Muscle of arm (tissue), 1 donor: ENCODE measurements at regions not wholly inside any gene's neighbourhood (a gene's known extent, or its start where the extent isn't known, plus 50 kb on each side); places are given as distances from the start of the nearest gene placed in this dataset.
A peak's percentile ranks its signal among the peaks of the same experiment; 100 is the strongest.

Experiments
- DNase-seq: peaks from one replicate; pipeline ENCODE4 v3.0.0-alpha.2; 2013

DNA sequence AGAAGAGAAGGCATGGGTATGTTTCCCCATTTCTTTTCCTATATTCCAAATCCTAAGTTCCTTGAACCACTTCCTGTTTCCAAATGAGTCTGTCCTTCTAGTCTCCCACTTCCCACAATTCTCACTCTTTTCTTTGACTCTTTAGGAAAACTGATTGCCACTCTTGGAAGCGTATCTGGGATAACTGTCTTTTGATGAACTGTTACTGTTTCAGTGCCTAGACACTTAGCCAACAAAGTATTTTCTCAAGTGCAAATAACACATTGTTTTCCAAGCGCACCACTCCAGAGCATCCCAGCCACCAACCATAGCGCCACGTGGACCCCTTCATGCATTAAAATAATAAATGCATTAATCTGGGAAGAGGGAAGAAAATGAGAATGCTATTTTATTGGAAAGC, 342.8 kb downstream of the MTX2 start:
- no peak for DNase-seq

DNA sequence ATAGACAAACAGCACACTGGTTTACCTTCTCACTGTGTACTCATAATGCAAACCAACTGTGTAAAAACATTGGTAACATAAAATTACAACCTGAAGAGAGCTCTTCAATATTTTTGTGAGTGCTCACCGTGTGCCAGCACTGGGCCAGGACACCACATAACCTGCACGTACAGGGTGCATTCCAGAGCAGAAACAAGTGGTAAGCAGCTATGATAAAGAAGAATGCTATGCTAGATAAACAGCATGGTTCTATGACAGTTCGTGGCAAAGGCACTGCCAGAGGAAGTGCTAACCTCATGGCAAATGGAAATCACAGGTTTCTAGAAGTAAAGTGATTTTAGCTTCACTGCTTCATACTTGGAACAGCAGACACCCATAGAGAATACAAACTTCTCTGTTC, 343.5 kb downstream of the MTX2 start:
- DNase-seq: no peak

DNA sequence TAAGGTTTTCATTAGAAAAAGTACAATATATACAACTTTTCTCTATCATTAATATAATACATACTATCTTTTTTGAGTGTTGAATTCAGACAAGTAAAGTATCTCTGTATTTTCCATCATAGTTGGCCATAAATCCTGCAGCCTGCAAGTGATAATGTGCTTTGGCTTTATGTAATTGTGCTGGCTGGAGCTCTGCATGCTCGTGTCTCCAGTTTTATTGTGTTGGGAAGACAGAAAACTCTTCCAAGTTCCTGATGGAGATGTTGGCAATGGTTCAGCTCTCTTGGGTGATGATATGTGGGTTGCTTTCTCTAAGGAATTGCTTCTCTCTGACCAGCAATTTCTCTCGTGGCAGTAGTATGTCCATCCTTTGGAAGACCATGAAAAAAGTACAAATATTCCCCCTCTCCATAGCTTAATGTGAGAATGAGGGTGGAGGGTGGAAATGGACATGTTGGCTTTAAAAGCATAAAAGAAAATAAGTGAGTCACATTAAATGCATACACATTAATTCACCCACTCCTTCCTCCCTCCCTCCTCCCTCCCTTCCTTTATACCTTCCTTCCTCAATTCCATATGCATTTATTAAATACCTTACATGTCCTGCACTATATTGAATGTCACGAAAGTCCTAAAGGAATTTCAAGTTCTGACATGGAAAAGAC, 344.2 kb downstream of the MTX2 start:
- DNase-seq: peak; percentile 82

DNA sequence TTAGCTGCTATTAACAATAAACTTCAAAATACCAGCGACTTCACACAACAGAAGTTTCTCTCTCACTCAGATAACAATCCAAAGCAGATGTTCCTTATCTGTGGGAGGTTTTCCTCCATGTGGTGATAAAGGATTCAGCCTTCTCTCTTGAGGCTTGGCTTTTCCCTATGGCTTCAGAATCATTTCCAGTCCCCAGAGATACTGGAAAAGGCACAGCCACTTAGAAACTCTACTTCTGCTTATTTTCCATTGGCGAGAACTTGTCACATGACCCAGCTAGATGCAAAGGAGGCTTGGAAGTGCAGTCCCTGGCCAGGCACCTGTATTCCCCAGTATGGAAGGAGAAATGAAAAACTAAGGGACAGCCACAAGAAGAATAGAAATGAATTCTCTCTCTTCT, 344.8 kb downstream of the MTX2 start:
- DNase-seq: no peak

DNA sequence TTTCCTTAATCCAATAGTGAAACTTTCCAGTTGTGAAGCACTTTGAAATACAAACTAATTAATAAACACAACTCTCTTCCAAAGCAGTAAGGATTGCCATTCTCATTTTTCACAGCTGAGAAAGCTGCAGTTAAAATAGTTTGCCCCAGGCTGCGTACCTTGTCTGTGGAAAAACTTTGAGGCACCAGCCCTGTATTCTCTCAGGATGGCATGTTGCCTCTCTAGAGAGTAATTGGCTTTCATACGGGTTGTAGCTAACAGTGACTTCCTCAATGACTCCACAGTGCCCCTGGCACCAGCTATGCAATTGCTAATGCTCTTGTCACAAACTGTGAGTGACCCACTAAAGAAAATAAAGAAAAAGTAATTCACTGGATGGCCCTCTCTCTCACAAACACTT, 345.7 kb downstream of the MTX2 start:
- DNase-seq: no peak

DNA sequence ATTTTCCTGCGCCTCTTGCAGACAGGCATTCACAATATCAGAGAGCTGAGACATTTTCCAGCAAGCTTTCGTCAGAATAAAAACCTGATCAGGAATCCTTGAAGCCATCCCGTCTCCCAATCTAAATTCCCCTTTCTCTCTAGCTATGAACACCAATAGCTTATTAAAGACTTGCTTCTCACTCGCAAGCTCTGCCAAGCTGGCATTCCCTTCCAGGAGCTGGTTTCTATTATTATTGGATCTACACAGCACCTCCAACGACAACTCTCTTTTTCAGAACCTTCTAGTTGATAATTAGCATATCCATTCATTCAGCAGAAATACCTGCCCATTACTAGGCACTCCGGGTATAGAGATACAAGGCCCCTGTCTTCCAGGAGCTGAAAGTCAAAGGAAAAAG, 350.3 kb downstream of the MTX2 start:
- DNase-seq: no peak

GRCh38 chr2:176621350-176621749, 352.1 kb downstream of the MTX2 start:
- DNase-seq: no peak

DNA sequence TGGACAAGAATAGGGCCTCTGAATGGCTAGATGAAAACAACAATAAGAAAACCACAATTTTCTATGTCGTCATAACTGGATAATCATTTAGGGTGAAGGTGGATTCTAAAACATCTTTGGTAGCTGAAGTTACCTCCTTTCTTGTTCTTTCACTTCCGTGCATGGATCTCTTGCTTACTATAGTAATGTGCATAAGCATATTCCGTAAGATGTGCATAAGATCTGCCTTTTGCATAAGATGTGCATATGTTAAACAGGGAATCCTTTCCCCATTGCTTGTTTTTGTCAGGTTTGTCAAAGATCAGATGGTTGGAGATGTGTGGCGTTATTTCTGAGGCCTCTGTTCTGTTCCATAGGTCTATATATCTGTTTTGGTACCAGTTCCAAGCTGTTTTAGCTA, 353.6 kb downstream of the MTX2 start:
- DNase-seq: no peak

DNA sequence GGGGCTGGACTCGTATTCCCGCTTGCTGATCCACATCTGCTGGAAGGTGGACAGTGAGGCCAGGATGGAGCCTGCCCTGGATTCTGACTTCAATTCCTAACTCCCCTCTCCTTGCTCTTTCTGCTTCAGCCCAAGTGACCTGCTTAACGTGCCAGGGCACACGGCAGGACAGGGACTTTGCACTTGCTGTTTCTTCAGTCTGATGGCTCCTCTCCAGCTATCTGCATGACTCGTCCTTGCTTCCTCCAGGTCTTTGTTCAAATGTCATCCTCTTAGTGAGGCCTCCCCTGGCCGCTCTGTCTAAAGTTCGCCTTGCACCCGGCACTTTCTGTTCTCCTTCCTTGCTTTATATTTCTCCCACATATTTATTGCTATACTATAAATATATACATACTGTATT, 357.6 kb downstream of the MTX2 start:
- no peak for DNase-seq

DNA sequence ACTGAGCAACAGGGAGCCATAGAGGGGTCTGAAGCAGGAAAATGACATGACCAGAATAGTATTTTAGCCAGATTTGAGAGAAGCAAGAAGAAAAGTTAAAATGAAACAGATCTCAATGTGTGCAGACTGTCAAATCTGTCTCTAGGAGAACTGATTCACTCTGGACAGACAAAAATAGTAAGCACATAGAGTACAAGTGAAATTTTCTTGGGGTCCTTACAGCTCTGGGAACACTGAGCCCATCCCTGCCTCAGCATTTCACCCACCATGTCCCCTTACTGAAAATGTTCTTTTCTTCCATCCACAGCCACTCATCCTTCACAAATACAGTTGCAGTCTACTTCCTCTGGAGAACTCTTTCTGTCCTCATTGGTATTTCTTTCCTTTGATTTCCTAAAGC, 359.2 kb downstream of the MTX2 start:
- no peak for DNase-seq

DNA sequence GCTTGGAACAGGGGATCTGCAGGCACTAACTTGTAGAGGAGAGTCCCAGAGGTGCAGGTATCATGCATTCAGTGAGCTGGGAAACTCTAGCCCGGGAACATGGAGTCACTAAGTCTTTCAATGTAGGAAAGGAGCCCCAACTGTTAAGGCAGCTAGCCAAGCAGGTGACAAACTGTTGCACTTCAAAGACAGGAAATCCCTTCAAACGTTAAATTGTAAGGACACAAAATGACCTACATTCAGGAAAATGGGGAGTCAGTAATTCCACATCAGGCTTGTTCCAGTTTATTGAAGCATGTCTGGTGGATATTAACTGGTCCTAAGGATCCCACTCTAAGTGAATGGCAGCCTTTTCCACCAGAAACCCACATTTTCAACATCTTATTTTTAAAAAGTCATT, 364.5 kb downstream of the MTX2 start:
- DNase-seq: no peak

- no peak for DNase-seq
These were observed 367.2 kb downstream of the MTX2 start for GRCh38 chr2:176636401-176636800.

- DNase-seq: no peak
These were observed 367.9 kb downstream of the MTX2 start for GRCh38 chr2:176637142-176637485.

DNA sequence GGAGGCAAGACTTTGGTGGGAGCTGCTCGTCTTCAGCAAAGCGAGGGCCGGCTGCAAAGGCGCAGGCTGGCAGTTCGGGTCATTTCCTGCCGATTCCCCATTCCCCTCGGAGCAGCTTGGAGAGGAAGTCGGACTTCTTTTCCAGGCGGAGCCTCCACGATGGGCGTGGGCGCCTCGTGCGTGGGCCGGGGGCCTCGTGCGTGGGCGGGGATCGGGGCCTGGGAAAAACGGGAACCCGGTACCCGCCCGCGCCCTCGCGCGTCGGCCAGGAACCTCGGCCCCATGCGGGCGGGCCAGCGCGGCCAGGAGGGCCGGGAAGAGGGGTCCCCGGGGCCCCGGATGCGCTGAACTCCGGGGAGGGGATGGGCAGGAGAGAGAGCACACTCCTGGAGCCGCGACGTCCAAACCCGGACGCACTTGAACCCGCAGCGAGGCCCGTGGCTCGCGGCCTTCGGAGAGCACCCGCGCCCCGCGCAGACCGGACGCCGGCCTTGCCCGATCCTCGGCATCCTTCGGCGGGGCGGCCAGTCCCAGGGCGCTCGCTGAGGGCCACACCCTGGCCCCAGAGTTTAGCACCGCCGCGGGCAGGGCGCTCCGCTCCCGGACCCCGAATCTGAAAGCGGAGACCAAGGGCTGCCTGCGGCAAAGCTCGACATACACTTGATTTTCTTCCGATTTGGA, 368.4 kb downstream of the MTX2 start:
- peak; percentile 69 for DNase-seq

DNA sequence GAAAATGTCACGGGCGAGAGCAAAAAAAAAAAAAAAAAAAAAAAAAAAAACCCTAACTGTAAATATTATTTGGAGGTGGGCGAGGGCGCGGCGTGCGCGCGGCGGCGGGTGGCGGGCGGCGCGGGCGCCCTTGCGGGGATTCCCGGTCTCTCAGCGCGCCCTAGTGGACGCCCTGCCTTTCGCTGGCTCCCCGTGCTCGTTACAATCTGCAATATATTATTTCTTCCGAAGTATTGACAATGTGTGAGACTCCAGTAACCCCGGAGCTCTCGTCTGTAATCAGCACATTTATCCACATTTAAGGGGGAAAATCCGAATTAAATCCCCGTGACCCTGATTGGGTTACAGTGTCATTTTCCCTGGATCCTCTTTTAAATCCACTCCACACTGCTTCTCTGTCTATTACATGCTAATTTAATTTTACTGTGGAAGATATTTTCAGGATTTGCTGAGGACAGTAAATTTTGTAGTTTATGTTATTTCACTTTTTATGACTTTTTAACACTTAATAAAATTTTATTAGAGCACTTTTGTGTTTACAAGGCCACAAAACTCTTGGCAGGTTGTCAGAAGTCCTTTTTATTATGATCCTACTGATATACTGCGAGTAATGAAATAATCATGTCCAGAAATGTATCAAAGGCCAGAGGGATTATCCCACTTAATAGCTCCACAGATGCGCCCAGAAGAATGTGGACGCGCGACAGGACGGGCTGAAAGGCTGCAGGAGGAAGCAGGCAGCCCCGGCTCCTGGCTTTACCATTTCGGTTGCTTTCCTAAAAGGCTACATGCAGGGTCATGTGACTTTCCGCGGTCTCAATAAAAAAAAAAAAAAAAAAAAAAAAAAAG, 369.1 kb downstream of the MTX2 start:
- DNase-seq: peak; percentile 82

GRCh38 chr2:176639016-176639343, 369.7 kb downstream of the MTX2 start:
- no peak for DNase-seq

GRCh38 chr2:176639671-176640070, 370.4 kb downstream of the MTX2 start:
- DNase-seq: no peak

DNA sequence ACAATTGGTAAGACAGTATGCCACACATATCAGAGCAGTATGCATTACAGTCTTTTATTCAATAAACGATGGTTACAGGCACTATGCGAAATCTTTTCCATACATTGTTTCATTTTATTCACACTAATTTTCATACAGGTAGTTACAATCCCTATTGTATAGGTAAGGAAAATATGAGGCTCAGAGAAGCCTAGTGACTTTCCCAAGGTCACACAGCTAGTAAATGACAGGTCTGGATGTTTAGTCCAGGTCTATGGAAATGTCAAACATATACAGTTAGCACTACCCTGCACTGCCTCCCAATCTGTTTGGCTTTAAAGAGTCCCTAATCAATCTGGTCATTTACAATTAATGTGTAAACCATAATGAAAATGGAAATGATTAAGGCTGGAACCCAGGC, 372.2 kb downstream of the MTX2 start:
- DNase-seq: no peak

DNA sequence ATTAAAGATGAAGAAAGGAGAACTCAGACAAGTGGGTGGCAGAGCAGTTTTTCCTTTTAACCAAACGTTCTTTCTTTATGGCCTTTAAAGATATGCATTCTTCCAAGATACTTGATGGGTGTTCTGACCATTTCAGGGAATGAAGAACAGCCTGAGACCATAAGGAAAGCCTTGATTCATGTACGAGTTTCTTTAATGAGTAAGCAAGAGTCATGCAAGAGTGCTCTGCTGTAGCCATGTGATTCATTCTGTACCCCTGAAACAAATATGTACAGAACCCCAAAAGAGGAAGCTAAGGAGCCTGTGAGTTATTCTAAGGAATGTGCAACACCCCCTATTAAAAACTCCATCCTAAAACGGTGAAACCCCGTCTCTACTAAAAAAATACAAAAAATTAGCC, 372.8 kb downstream of the MTX2 start:
- no peak for DNase-seq

DNA sequence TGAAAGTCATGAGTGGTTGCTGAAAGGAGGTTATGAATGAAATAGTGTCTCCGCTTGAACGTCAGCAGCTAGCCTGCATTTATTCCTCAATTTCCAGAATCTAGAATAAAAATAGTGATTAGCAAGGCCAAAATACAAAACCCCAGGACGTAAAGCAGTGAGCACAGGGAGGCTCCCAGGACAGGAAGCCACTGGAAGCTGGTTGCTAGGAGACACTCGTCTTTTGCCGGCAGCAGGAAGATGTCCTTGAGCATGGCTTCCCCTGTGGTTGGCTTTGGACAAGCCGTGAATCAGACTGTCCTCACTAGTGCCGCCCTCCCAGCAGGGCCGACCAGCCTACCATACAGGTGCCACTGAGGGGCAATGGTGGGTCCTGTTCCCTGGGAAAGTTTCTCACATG, 374.4 kb downstream of the MTX2 start:
- no peak for DNase-seq

- DNase-seq: no peak
These were observed 376.3 kb downstream of the MTX2 start for GRCh38 chr2:176645494-176645893.

GRCh38 chr2:176646033-176646615, 376.9 kb downstream of the MTX2 start:
- no peak for DNase-seq
